SK-N-MC (cell line): ENCODE measurements at regions not wholly inside any gene's neighbourhood (a gene's known extent, or its start where the extent isn't known, plus 50 kb on each side); places are given as distances from the start of the nearest gene placed in this dataset.

Source experiments
- EZH2 ChIP-seq: fragments of 200-600 bp; sonication (generic); IDR thresholded peaks from one replicate; pipeline ENCODE4 v1.6.1; 2017; ENCODE audit warnings: antibody characterized with exemption
- POLR2AphosphoS5 ChIP-seq: IDR thresholded peaks from 2 replicates; pipeline ENCODE4 v1.6.1; 2012; ENCODE audit warnings: mild to moderate bottlenecking, low read depth, low read length, borderline replicate concordance

GRCh38 chr11:13091804-13092203 is 82.7 kb downstream of the RASSF10 start:
- no peak for TF ChIP-seq POLR2AphosphoS5
- no peak for TF ChIP-seq EZH2
